ENCODE measurements at regions not wholly inside any gene's neighbourhood (a gene's known extent, or its start where the extent isn't known, plus 50 kb on each side); places are given as distances from the start of the nearest gene placed in this dataset.

DNA sequence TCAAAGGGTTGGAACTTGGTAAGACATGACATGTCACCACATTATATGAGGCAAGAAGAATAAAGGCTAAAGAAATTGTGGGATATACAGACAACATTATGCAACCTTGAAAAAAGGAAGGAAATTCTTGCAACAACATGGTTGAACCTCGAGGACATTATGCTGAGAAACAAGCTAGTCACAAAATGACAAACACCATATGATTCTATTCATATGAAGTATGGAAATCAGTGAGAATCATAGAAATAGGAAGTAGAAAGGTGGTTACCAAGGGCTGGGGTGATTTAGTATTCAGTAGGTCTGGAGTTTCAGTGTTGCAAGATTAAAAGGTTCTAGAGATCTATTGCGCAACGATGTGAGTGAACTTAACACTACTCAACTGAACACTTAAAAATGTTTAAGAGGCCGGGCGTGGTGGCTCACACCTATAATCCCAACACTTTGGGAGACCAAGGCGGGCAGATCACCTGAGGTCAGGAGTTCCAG lies 126.9 kb upstream of the TBX20 start:
- Histone ChIP-seq H3K79me2 (replicated peaks; ENCODE audit: insufficient read depth, low read length) (no peaks in the 10 kb centered on the region), H3K9me2 (ENCODE audit: insufficient read depth, low read length) (no peaks in the 10 kb centered on the region)
- no peak for TF ChIP-seq RAD21 (conservative IDR thresholded peaks at IDR 0.05)
- no peak for TF ChIP-seq SMC3 (conservative IDR thresholded peaks at IDR 0.05; ENCODE audit: poor library complexity)
- TF ChIP-seq TAF1 (IDR thresholded peaks at IDR 0.05; ENCODE audit: low read depth), result no peak
- TF ChIP-seq, protein P1, sequence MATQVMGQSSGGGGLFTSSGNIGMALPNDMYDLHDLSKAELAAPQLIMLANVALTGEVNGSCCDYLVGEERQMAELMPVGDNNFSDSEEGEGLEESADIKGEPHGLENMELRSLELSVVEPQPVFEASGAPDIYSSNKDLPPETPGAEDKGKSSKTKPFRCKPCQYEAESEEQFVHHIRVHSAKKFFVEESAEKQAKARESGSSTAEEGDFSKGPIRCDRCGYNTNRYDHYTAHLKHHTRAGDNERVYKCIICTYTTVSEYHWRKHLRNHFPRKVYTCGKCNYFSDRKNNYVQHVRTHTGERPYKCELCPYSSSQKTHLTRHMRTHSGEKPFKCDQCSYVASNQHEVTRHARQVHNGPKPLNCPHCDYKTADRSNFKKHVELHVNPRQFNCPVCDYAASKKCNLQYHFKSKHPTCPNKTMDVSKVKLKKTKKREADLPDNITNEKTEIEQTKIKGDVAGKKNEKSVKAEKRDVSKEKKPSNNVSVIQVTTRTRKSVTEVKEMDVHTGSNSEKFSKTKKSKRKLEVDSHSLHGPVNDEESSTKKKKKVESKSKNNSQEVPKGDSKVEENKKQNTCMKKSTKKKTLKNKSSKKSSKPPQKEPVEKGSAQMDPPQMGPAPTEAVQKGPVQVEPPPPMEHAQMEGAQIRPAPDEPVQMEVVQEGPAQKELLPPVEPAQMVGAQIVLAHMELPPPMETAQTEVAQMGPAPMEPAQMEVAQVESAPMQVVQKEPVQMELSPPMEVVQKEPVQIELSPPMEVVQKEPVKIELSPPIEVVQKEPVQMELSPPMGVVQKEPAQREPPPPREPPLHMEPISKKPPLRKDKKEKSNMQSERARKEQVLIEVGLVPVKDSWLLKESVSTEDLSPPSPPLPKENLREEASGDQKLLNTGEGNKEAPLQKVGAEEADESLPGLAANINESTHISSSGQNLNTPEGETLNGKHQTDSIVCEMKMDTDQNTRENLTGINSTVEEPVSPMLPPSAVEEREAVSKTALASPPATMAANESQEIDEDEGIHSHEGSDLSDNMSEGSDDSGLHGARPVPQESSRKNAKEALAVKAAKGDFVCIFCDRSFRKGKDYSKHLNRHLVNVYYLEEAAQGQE (IDR thresholded peaks at IDR 0.05; ENCODE audit: borderline replicate concordance), result no peak
- no peak for TF ChIP-seq EP300 (conservative IDR thresholded peaks at IDR 0.05; ENCODE audit: poor library complexity, severe bottlenecking)
- no peak for TF ChIP-seq POLR2AphosphoS5 (IDR thresholded peaks at IDR 0.05)
- no peak for TF ChIP-seq EZH2 (IDR thresholded peaks at IDR 0.05; ENCODE audit: borderline replicate concordance, insufficient read depth, low read length, poor library complexity, severe bottlenecking)
- no peak for TF ChIP-seq MXI1 (conservative IDR thresholded peaks at IDR 0.05; ENCODE audit: poor library complexity, severe bottlenecking)
- TF ChIP-seq, protein P2, sequence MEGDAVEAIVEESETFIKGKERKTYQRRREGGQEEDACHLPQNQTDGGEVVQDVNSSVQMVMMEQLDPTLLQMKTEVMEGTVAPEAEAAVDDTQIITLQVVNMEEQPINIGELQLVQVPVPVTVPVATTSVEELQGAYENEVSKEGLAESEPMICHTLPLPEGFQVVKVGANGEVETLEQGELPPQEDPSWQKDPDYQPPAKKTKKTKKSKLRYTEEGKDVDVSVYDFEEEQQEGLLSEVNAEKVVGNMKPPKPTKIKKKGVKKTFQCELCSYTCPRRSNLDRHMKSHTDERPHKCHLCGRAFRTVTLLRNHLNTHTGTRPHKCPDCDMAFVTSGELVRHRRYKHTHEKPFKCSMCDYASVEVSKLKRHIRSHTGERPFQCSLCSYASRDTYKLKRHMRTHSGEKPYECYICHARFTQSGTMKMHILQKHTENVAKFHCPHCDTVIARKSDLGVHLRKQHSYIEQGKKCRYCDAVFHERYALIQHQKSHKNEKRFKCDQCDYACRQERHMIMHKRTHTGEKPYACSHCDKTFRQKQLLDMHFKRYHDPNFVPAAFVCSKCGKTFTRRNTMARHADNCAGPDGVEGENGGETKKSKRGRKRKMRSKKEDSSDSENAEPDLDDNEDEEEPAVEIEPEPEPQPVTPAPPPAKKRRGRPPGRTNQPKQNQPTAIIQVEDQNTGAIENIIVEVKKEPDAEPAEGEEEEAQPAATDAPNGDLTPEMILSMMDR (IDR thresholded peaks at IDR 0.05; ENCODE audit: poor library complexity, severe bottlenecking), result no peak

DNA sequence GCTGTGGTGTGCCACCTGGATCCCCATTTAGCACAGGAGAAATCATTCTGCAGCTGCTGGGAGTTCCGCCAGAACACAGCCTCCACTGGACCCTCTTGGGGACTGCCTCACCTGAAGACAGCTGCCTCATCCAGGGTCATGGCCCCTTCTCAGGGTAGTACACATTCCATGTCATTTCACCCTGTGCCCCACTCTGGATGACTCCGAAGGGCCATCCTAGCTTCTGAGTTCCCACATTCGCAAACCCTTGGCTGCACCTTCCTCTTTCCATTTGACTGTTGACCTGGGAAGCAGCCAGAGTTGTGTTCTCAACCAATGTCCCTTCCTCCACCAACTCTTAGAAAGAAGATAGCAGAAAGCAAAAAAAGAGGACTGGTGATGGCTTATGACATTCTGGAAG lies 125.6 kb upstream of the TBX20 start:
- H3K9me3 ChIP-seq (ENCODE audit: low read length), result no peaks in the 10 kb centered on the region
- H3K9ac ChIP-seq (ENCODE audit: low read length), result no peak overlapping the region
- no peak overlapping the region for H3K4me3 ChIP-seq (ENCODE audit: low read length)
- no peaks in the 10 kb centered on the region for H3K36me3 ChIP-seq (ENCODE audit: insufficient read depth, low read length)
- no peak overlapping the region for H2AFZ ChIP-seq (ENCODE audit: low read depth, low read length)
- TF ChIP-seq TAF1 (IDR thresholded peaks at IDR 0.05; ENCODE audit: low read depth) (no peak), RAD21 (conservative IDR thresholded peaks at IDR 0.05) (no peak), EZH2 (IDR thresholded peaks at IDR 0.05; ENCODE audit: borderline replicate concordance, insufficient read depth, low read length, poor library complexity, severe bottlenecking) (no peak), EP300 (conservative IDR thresholded peaks at IDR 0.05; ENCODE audit: poor library complexity, severe bottlenecking) (no peak), SMC3 (conservative IDR thresholded peaks at IDR 0.05; ENCODE audit: poor library complexity) (no peak), MXI1 (conservative IDR thresholded peaks at IDR 0.05; ENCODE audit: poor library complexity, severe bottlenecking) (no peak), POLR2AphosphoS5 (IDR thresholded peaks at IDR 0.05) (no peak)
- TF ChIP-seq, protein P2 (IDR thresholded peaks at IDR 0.05; ENCODE audit: poor library complexity, severe bottlenecking), result no peak
- TF ChIP-seq, protein P1 (IDR thresholded peaks at IDR 0.05; ENCODE audit: borderline replicate concordance), result no peak
- no peaks in the 10 kb centered on the region for H3K79me2 ChIP-seq (replicated peaks; ENCODE audit: insufficient read depth, low read length)
- no peak overlapping the region for H3K27ac ChIP-seq (ENCODE audit: low read length)
- no peaks in the 10 kb centered on the region for H3F3A ChIP-seq (ENCODE audit: insufficient read depth, low read length, poor library complexity, severe bottlenecking)
- H3K9me2 ChIP-seq (ENCODE audit: insufficient read depth, low read length), result no peaks in the 10 kb centered on the region
- no peaks in the 10 kb centered on the region for H4K20me1 ChIP-seq (ENCODE audit: insufficient read depth)
- H3K27me3 ChIP-seq (ENCODE audit: insufficient read depth, low read depth, low read length), result no peaks in the 10 kb centered on the region
- no peak overlapping the region for H3K4me2 ChIP-seq (ENCODE audit: low read length)

More for the DNA sequence above, 126.9 kb upstream of the TBX20 start:
- no peak overlapping the region for H3K27ac ChIP-seq (ENCODE audit: low read length)
- no peak overlapping the region for H2AFZ ChIP-seq (ENCODE audit: low read depth, low read length)
- no peaks in the 10 kb centered on the region for H3K9me3 ChIP-seq (ENCODE audit: low read length)
- no peaks in the 10 kb centered on the region for H4K20me1 ChIP-seq (ENCODE audit: insufficient read depth)
- H3K27me3 ChIP-seq (ENCODE audit: insufficient read depth, low read depth, low read length), result no peaks in the 10 kb centered on the region
- no peak overlapping the region for H3K4me3 ChIP-seq (ENCODE audit: low read length)
- H3F3A ChIP-seq (ENCODE audit: insufficient read depth, low read length, poor library complexity, severe bottlenecking), result no peaks in the 10 kb centered on the region
- no peak overlapping the region for H3K9ac ChIP-seq (ENCODE audit: low read length)
- H3K36me3 ChIP-seq (ENCODE audit: insufficient read depth, low read length), result no peaks in the 10 kb centered on the region
- H3K4me2 ChIP-seq (ENCODE audit: low read length), result no peak overlapping the region
